Liver (tissue), 7 donors: ENCODE measurements at regions not wholly inside any gene's neighbourhood (a gene's known extent, or its start where the extent isn't known, plus 50 kb on each side); places are given as distances from the start of the nearest gene placed in this dataset.
"Not testable (repeated sequence)": the region's sequence is repeated elsewhere in the genome, so short reads cannot be mapped to it uniquely, and the experiment has no call there.

ENCODE experiments used
- DNase-seq: peaks from one replicate; pipeline ENCODE4 v3.0.0-alpha.2; 2017; ENCODE audit warnings: low spot score
- H3K27ac ChIP-seq, 2 donors: one replicate each; pipeline ENCODE4 v1.7.0; 2013; ENCODE audit warnings: inconsistent platforms in 2 of 2, low read length in 2 of 2, control low read depth in 1 of 2, low read depth in 1 of 2, mild to moderate bottlenecking in 1 of 2
- H3K27me3 ChIP-seq, 4 donors: one replicate each; pipeline versions ENCODE4 v1.6.1 to v1.7.0; 2013; ENCODE audit warnings: low read length in 3 of 4, inconsistent platforms in 1 of 4, mild to moderate bottlenecking in 1 of 4, moderate library complexity in 1 of 4; ENCODE audit not compliant: control insufficient read depth in 4 of 4, insufficient read depth in 4 of 4
- H3K36me3 ChIP-seq, 4 donors: one replicate each; pipeline versions ENCODE4 v1.6.1 to v1.7.0; 2013; ENCODE audit warnings: low read length in 3 of 4, mild to moderate bottlenecking in 3 of 4, low read depth in 1 of 4, moderate library complexity in 1 of 4; ENCODE audit not compliant: control insufficient read depth in 4 of 4, insufficient read depth in 3 of 4
- H3K4me1 ChIP-seq, 4 donors: one replicate each; pipeline versions ENCODE4 v1.6.1 to v1.7.0; 2013; ENCODE audit warnings: low read length in 3 of 4, mild to moderate bottlenecking in 3 of 4, moderate library complexity in 1 of 4; ENCODE audit not compliant: control insufficient read depth in 4 of 4, insufficient read depth in 4 of 4
- H3K4me3 ChIP-seq, 3 donors: one replicate each; pipeline versions ENCODE4 v1.6.1 to v1.7.0; 2013; ENCODE audit warnings: low read length in 3 of 3, control low read depth in 1 of 3, low read depth in 1 of 3, mild to moderate bottlenecking in 1 of 3
- H3K9ac ChIP-seq, 2 donors: one replicate each; pipeline ENCODE4 v1.7.0; 2013; ENCODE audit warnings: low read length in 2 of 2, mild to moderate bottlenecking in 2 of 2, moderate library complexity in 2 of 2, control low read depth in 1 of 2, low read depth in 1 of 2
- H3K9me3 ChIP-seq, 4 donors: one replicate each; pipeline versions ENCODE4 v1.6.1 to v1.7.0; 2013; ENCODE audit warnings: low read length in 3 of 4; ENCODE audit not compliant: control insufficient read depth in 4 of 4
- EGR1 ChIP-seq, 2 donors: IDR thresholded peaks; 2 replicates each; pipeline ENCODE4 v1.6.1; 2016 to 2018; ENCODE audit warnings: antibody characterized with exemption in 2 of 2, low read depth in 2 of 2
- FOXA1 ChIP-seq: IDR thresholded peaks from 2 replicates; pipeline ENCODE4 v1.6.1; 2016; ENCODE audit warnings: antibody characterized with exemption
- HNF4A ChIP-seq, 2 donors: conservative IDR thresholded peaks; 2 replicates each; pipeline ENCODE4 v1.6.1; 2016; ENCODE audit warnings: antibody characterized with exemption in 2 of 2, mild to moderate bottlenecking in 2 of 2
- HNF4G ChIP-seq: IDR thresholded peaks from 2 replicates; pipeline ENCODE4 v1.6.1; 2016; ENCODE audit warnings: antibody characterized with exemption
- JUND ChIP-seq, 2 donors: IDR thresholded peaks; 2 replicates each; pipeline ENCODE4 v1.6.1; 2016; ENCODE audit warnings: antibody characterized with exemption in 2 of 2
- MAX ChIP-seq: IDR thresholded peaks from 2 replicates; pipeline ENCODE4 v1.6.1; 2016; ENCODE audit warnings: antibody characterized with exemption
- NR2F2 ChIP-seq: IDR thresholded peaks from 2 replicates; pipeline ENCODE4 v1.6.1; 2016; ENCODE audit warnings: antibody characterized with exemption
- RAD21 ChIP-seq, 2 donors: IDR thresholded peaks; 2 replicates each; pipeline ENCODE4 v1.6.1; 2016; ENCODE audit warnings: antibody characterized with exemption in 2 of 2, mild to moderate bottlenecking in 2 of 2
- REST ChIP-seq: IDR thresholded peaks from 2 replicates; pipeline ENCODE4 v1.6.1; 2016; ENCODE audit warnings: antibody characterized with exemption, mild to moderate bottlenecking
- RXRA ChIP-seq, 2 donors: IDR thresholded peaks; 2 replicates each; pipeline ENCODE4 v1.6.1; 2017 to 2018; ENCODE audit warnings: antibody characterized with exemption in 2 of 2, mild to moderate bottlenecking in 1 of 2
- SP1 ChIP-seq: IDR thresholded peaks from 2 replicates; pipeline ENCODE4 v1.6.1; 2018; ENCODE audit warnings: antibody characterized with exemption, mild to moderate bottlenecking
- TAF1 ChIP-seq: conservative IDR thresholded peaks from 2 replicates; pipeline ENCODE4 v1.6.1; 2016; ENCODE audit warnings: antibody characterized with exemption, mild to moderate bottlenecking
- ZBTB33 ChIP-seq: IDR thresholded peaks from 2 replicates; pipeline ENCODE4 v1.6.1; 2016; ENCODE audit warnings: antibody characterized with exemption
- WGBS: extraction: QIAGEN DNeasy Blood & Tissue Kit; methylation state at CpG from one replicate; pipeline ENCODE4 v1.1.7; 2013; 5-methylcytosine and 5-hydroxymethylcytosine counted together
- donor health status: healthy.
- donor health status: healthy.
- donor health status: healthy.
- donor health status: healthy.

DNA sequence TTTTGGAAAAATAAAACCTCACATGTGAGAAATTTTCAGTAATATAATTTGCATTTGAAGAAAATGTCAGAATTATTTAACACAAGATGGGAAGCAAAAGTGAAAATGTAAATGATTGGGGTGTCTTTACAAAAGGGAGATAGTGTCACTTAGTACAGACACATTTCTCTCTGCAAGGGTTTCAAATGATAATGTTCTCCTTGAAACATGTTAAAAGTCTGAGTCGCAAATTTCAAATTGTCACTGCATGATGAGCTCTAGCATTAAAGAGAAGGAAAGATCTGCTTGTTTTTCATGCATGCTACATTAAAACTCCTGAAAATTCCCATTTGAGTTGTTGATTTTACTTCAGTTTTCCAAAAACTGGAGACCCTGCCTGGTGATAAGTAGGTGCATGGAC lies 122.0 kb upstream of the LDB2 start:
- H3K27me3 ChIP-seq = no peaks in the 10 kb centered on the region
- no peaks in the 10 kb centered on the region for H3K36me3 ChIP-seq
- DNase-seq = no peak
- 89% methylated on average over 1 of the region's 1 CpG for WGBS
- TF ChIP-seq EGR1 (IDR thresholded peaks at IDR 0.05; ENCODE audit: low read depth in 2 of 2) (no peak), MAX (no peak), SP1 (no peak)
- H3K4me1 ChIP-seq = no peaks in the 10 kb centered on the region
- no peaks in the 10 kb centered on the region for H3K9me3 ChIP-seq
- no peak overlapping the region for H3K9ac ChIP-seq
- H3K4me3 ChIP-seq = no peak overlapping the region
- no peak overlapping the region for H3K27ac ChIP-seq

DNA sequence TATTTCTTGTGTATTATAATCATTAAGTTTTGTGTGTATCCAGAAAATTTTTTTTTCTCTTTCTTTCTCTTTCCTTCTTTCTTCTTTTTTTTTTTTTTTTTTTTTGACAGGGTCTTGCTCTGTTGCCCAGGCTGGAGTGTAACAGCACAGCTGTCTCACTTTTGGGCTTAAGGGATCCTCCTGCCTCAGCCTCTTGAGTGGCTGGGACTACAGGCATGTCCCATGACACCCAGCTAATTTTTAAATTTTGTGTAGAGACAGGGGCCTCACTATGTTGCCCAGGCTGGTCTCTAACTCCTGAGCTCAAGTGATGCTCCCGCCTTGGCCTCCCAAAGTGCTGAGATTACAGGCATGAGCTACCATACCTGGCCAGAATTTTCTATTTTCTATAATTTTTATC lies 120.2 kb upstream of the LDB2 start:
- not testable (repeated sequence) for H3K4me3 ChIP-seq, H3K9me3 ChIP-seq, DNase-seq, H3K9ac ChIP-seq, H3K36me3 ChIP-seq, H3K4me1 ChIP-seq, H3K27me3 ChIP-seq, H3K27ac ChIP-seq
- WGBS = 90% methylated on average over 1 of the region's 1 CpG

GRCh38 chr4:17018013-17018412 lies 119.6 kb upstream of the LDB2 start:
- no peak overlapping the region for H3K27ac ChIP-seq
- H3K4me1 ChIP-seq = no peaks in the 10 kb centered on the region
- no peaks in the 10 kb centered on the region for H3K36me3 ChIP-seq
- TF ChIP-seq MAX (no peak), NR2F2 (peak; percentile 57)
- no peak for DNase-seq
- peaks cover 0 to 3% (median 0%) of the 10 kb centered on the region in 4 donors for H3K9me3 ChIP-seq
- H3K9ac ChIP-seq = no peak overlapping the region
- no peak overlapping the region for H3K4me3 ChIP-seq
- WGBS = 62% methylated on average over 3 of the region's 3 CpGs
- H3K27me3 ChIP-seq = no peaks in the 10 kb centered on the region

DNA sequence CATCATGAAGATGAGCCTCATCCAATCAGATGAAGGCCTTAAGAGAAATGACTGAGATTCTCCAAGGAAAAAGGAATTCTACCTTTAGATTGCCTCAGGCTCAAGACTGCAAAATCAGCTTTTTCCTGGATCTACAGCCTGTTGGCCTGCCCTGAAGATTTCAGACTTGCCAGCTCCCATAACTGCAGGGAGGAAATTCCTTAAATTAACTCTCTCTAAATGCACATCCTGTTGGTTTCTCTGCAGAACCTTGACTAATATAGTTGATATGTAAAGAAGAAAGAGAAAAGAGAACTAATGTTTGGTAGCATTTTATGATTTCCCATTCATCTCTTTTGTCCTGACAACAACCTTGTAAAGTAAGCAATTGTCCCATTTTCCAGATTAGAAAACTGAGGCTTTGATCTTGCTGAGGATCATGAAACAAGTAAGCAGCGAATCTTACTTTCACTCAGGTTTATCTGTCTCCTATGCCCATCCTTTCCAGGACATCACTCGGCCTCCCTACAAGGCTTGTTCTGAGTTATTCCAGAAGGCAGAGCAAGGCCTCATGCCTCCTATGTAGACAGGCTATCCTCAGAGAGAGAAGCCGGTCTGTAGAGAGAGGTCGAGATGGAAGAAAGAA lies 115.0 kb upstream of the LDB2 start:
- Histone ChIP-seq H3K36me3 (no peaks in the 10 kb centered on the region), H3K4me3 (no peak overlapping the region), H3K27ac (no peak overlapping the region), H3K9ac (no peak overlapping the region), H3K9me3 (peaks cover 0 to 3% (median 0%) of the 10 kb centered on the region in 4 donors), H3K27me3 (peaks cover 0 to 3% (median under 1%) of the 10 kb centered on the region in 4 donors), H3K4me1 (no peaks in the 10 kb centered on the region)
- no peak for TF ChIP-seq MAX
- TF ChIP-seq HNF4A (conservative IDR thresholded peaks at IDR 0.05) = no peak
- no peak for TF ChIP-seq FOXA1
- no peak for TF ChIP-seq TAF1
- no peak for TF ChIP-seq SP1
- TF ChIP-seq JUND (IDR thresholded peaks at IDR 0.05) = no peak
- no peak for TF ChIP-seq RXRA (IDR thresholded peaks at IDR 0.05)
- no peak for TF ChIP-seq ZBTB33
- TF ChIP-seq HNF4G = no peak
- no peak for TF ChIP-seq REST
- TF ChIP-seq RAD21 (IDR thresholded peaks at IDR 0.05) = no peak
- no peak for DNase-seq
- WGBS = 83% methylated on average over 4 of the region's 4 CpGs
